Psoas muscle (tissue), 7 donors: ENCODE measurements at regions not wholly inside any gene's neighbourhood (a gene's known extent, or its start where the extent isn't known, plus 50 kb on each side); places are given as distances from the start of the nearest gene placed in this dataset.

Experiments used
- ATAC-seq, 4 donors: fragments of 200-7000 bp; cut with Tn5 transposase; one replicate each; pipeline ENCODE4 v1.9.1; 2020; ENCODE audit warnings: moderate library complexity in 3 of 4, mild to moderate bottlenecking in 2 of 4
- DNase-seq, 2 donors: peaks; one replicate each; pipeline ENCODE4 v3.0.0-alpha.2; 2020
- H3K27ac ChIP-seq: fragments of 200-600 bp; one replicate; pipeline ENCODE4 v1.8.0; 2022
- H3K27me3 ChIP-seq, 3 donors: fragments of 200-600 bp in 1 of 3; one replicate each; pipeline versions ENCODE4 v1.6.1 to v1.8.0; 2013 to 2022; ENCODE audit warnings: low read length in 2 of 3, mild to moderate bottlenecking in 2 of 3, moderate library complexity in 1 of 3; ENCODE audit not compliant: insufficient read depth in 3 of 3
- H3K36me3 ChIP-seq, 2 donors: fragments of 200-600 bp in 1 of 2; one replicate each; pipeline versions ENCODE4 v1.6.1 to v1.8.0; 2013 to 2022; ENCODE audit warnings: low read depth in 1 of 2, mild to moderate bottlenecking in 1 of 2, moderate library complexity in 1 of 2; ENCODE audit not compliant: insufficient read depth in 1 of 2
- H3K4me1 ChIP-seq: fragments of 200-600 bp; one replicate; pipeline ENCODE4 v1.8.0; 2022
- H3K4me3 ChIP-seq: fragments of 200-600 bp; one replicate; pipeline ENCODE4 v1.8.0; 2022; ENCODE audit warnings: mild to moderate bottlenecking
- H3K9me3 ChIP-seq: fragments of 200-600 bp; one replicate; pipeline ENCODE4 v1.8.0; 2022
- CTCF ChIP-seq: fragments of 200-600 bp; IDR thresholded peaks from one replicate; pipeline ENCODE4 v1.8.0; 2022; ENCODE audit warnings: antibody characterized with exemption
- WGBS, 3 donors: extraction: QIAGEN DNeasy Blood & Tissue Kit; methylation state at CpG; one replicate each; pipeline versions ENCODE4 v1.1.6 to v1.1.7; 2013; 5-methylcytosine and 5-hydroxymethylcytosine counted together
- intact Hi-C, 2 donors: fragments of 100-400 bp; cut with DNase I; formaldehyde crosslinking; loops; one replicate each; pipeline versions ENCODE4 v1.11.0 to v1.14.2; 2022
- donor health status: healthy with polysubstance abuse.
- donor health status: DM: no; HTN: no; CAD: no; lungs with moderate emphysema.
- donor health status: Bipolar disorder and iron deficiency.
- donor health status: healthy.
- donor health status: DM: yes; HTN: yes; CAD: no.
- donor health status: DM: no; HTN: no; CAD: no.
- donor health status: DM: yes; HTN: yes; CAD: no.

- Histone ChIP-seq H3K36me3 (no peaks in the 10 kb centered on the region), H3K4me3 (no peak overlapping the region), H3K27ac (no peak overlapping the region), H3K27me3 (peaks cover 7 to 63% (median 28%) of the 10 kb centered on the region in 3 donors), H3K4me1 (peaks cover 5% of the 10 kb centered on the region), H3K9me3 (no peaks in the 10 kb centered on the region)
- intact Hi-C loops: no loop called here
- no peak for TF ChIP-seq CTCF
- no peak for ATAC-seq
- 75 to 83% (median 79%) methylated on average over 13 of the region's 13 CpGs for WGBS, 3 donors
- no peak for DNase-seq
Measured at GRCh38 chr13:99894105-99894839, 77.3 kb downstream of the ZIC5 start.

DNA sequence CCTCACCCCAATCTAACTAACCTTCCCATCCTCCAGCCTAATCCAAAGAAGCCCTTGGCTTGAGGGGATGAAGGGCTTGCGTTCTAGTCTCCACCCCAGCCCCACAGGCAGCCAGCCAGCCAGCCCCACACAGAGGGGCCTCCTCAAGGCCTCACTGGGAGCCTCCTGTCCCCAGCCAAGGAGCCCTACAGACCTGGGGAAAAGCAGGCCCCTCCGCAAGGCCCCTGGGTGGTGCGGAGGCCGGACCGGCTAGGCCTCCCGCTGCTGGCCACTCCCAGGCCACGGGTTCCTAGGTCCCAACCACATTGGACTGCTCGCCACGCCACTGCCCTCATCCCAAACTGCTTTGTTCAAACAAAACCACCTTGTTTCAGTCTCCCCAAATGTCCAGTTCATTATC lies 78.0 kb downstream of the ZIC5 start:
- ATAC-seq: no peak
- Histone ChIP-seq H3K36me3 (no peaks in the 10 kb centered on the region), H3K27ac (no peak overlapping the region), H3K9me3 (no peaks in the 10 kb centered on the region), H3K27me3 (peaks cover 7 to 56% (median 24%) of the 10 kb centered on the region in 3 donors), H3K4me3 (no peak overlapping the region), H3K4me1 (peaks cover 5% of the 10 kb centered on the region)
- 86 to 94% (median 89%) methylated on average over 9 of the region's 9 CpGs for WGBS, 3 donors
- no peak for TF ChIP-seq CTCF
- intact Hi-C loops: no loop called here
- no peak for DNase-seq

DNA sequence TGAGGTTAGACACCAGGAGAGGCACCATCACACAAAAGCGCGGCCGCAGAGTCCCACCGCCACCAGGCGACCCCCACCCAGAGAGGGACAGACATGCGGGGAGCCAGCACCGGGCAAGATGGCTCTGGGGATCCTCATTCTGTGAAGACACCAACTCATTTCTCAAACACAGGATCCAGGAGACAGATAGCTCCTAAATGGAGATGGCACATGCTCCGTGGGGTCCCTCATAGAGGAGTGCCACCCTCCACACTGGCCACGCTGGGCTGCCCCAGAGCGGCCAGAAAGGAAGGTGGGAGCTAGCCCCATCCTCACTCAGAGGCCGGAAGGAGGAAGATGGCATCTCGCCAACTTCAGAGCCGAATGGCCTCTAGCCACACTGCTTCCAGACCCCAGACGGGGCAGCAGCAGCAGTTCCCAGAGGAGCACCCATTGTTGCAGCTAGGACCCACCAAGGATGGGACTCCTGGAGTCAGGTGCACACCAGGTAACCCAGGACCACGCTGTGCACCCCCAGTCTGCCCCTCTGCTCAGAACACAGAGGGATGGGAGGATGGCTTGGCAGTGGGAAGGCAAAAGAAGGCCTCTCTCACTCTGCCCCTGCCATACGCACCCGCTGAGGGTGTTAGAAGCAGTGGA lies 78.6 kb downstream of the ZIC5 start:
- Histone ChIP-seq H3K27ac (no peak overlapping the region), H3K9me3 (no peaks in the 10 kb centered on the region), H3K36me3 (no peaks in the 10 kb centered on the region), H3K4me3 (no peak overlapping the region), H3K4me1 (peaks cover 5% of the 10 kb centered on the region), H3K27me3 (peaks cover 7 to 52% (median 20%) of the 10 kb centered on the region in 3 donors)
- ATAC-seq (no peak), DNase-seq (no peak)
- 85 to 89% (median 87%) methylated on average over 17 of the region's 17 CpGs for WGBS, 3 donors
- intact Hi-C loops: no loop called here
- TF ChIP-seq CTCF: no peak

- Histone ChIP-seq H3K36me3 (no peaks in the 10 kb centered on the region), H3K27ac (no peak overlapping the region), H3K27me3 (peaks cover 7 to 44% (median 19%) of the 10 kb centered on the region in 3 donors), H3K4me3 (no peak overlapping the region), H3K9me3 (no peaks in the 10 kb centered on the region), H3K4me1 (peaks cover 5% of the 10 kb centered on the region)
- no peak for TF ChIP-seq CTCF
- 65 to 76% (median 73%) methylated on average over 8 of the region's 8 CpGs for WGBS, 3 donors
- no peak for DNase-seq
- ATAC-seq: no peak
- intact Hi-C loops: no loop called here
Measured at GRCh38 chr13:99892196-99892613, 79.4 kb downstream of the ZIC5 start.
